HG03103 (cell line): ENCODE measurements at regions not wholly inside any gene's neighbourhood (a gene's known extent, or its start where the extent isn't known, plus 50 kb on each side); places are given as distances from the start of the nearest gene placed in this dataset.
"Not testable (repeated sequence)": the region's sequence is repeated elsewhere in the genome, so short reads cannot be mapped to it uniquely, and the experiment has no call there.

Experiments used
- ATAC-seq: cut with Tn5 transposase; IDR thresholded peaks from one replicate; pipeline ENCODE4 v1.9.1; 2021; ENCODE audit warnings: low read depth; ENCODE audit not compliant: unreplicated experiment

DNA sequence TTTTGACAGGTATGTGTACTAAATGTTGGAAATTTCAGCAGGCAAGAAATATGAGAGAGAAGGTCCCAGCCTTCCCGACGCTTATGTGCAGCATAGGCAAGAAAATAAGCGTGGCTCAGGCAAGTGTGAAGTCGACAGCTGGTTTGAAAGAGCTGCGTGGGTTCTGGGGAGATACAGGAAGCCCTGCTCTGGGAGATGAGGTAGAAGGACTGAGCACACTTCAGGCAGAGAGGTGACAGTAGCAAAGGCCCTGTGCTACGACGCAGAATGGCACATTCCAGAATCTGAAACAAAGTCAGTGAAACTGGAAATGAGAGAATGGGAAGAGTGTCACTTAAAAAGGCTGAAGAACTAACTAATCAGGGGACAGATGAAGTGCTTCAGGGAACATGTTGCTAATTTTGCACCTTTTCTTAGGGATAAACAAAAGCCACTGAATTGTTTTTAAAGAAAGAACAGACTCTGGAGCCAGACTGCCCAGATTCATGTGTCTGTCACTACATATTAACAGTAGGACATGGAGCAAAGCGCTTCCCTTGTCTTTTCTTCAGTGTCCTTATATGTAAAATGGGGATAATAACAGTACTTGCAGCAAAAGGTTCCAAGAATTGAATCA is 160.1 kb downstream of the SPRY2 start:
- no peak for ATAC-seq

DNA sequence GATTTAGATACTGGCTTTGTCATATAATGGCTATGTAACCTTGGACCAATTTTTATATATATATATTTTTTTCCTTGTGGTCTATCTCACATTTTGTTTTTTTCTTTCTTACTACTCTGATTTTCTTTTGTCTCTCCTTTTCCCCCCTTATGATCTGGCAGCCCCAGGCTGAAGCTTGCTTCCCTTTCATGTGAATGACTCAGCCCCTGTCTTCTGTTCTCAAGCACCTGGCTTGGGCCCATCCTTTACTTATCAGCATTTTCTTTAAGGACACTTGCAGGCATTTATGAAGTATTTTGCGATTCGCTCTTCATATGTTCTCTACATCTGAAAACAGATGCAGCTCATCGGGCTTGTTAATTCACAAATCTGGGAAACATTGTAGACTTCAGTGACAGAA is 163.6 kb downstream of the SPRY2 start:
- ATAC-seq = no peak

DNA sequence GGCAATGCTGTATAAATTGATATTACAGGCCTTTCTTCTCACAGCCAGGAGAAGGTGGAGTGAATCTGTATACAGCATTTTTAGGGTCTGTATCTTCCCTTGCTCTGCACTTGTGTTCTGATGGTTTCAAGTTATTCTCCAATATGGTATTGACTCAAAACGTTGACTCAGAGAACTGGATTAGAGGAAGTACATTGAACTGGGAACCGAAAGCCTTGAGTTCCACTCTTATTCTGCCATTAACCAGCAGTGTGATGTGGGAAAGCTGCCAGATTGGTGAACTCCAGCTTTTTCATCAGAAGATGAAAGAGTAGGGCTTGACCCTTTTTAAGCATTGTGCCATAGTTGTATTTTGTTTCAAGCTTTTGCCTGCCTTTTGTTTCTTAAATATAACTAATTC is 167.7 kb downstream of the SPRY2 start:
- ATAC-seq = no peak

DNA sequence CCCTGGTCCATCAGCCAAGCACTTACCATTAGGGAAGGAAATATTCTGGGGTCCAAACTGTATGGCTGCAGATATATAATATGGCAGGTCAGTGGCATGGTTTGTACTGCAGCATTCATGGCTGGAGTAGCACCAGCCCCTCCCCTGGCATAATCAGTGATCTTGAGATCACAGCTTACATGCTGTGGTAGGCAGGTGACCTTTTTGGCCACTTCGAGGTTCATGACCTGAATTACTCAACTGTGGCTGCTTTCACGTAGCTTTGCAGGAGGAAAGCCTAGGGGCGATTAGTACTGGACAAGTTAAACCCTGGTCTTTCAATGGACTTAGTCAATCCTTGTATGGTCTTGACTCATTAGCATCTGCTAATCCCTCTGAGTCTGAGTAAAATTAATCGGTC is 169.8 kb downstream of the SPRY2 start:
- no peak for ATAC-seq

DNA sequence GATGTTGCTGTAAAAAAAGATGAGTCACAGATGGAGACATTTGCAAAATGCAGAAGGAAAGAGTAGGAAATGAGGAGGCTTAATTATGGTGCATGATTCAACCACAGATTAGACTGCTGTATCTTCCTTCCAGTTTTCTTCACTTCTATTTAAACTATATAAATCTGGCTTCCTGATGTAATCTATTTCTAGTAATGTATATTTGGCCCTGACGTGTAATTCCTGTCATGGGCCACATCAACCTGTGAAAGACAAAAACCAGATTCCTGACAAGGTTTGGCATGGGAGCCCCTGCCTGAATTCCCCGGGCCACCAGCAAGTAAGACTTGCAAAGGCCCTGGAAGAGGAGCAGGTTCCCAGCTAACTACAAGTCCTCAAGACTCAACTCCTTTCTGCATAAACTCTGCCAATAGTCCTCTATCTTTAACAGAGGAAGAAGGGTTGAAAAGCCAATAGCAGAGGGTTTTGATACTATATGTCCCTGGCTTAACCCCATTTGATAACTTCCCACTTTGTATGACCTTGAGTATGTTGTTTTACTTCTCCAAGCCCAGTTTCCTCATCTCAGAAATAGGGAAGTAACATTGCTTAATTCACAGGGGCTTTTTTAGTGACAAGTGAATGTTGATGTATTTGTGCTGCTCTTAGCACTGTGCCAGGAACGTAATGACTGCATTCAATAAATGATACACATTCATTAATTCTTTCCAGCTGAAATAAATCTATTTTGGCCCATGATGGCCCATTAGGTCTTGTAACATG is 172.7 kb downstream of the SPRY2 start:
- ATAC-seq = no peak

DNA sequence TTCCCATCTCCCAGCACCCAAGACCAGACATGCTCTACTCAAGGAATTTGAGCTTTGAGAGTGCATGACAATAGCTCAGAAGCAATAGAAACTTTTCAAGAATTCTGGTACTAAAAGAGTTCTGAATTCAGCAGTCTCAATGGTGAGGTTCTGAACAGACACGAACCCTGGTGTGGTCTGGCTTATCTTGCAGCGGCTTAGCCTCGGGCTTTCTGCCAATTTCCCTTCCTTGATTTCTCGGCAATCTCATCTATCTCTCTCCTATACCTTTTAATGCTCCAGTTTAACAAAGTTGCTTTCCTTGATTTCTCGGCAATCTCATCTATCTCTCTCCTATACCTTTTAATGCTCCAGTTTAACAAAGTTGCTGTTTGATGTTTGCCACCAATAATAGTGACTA is 174.6 kb downstream of the SPRY2 start:
- no peak for ATAC-seq

DNA sequence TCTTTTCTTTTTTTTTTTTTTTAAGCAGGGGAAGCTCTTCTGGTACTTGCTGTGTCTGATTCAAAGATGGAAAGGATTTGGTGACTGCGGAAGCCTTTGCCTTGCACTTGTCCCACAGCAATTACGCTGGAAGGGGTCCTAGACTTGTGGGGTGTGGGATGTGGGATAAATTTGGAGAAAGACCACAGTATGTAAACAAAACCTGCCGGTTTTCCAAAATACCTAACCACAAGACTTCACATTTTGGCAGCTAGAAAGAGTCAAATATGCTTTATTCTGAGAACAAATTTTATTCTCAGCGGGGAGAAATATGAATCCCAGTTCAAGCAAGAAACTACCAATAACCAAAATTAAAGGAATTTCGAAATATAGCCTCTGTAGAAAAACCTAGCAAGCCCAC is 176.5 kb downstream of the SPRY2 start:
- no peak for ATAC-seq

DNA sequence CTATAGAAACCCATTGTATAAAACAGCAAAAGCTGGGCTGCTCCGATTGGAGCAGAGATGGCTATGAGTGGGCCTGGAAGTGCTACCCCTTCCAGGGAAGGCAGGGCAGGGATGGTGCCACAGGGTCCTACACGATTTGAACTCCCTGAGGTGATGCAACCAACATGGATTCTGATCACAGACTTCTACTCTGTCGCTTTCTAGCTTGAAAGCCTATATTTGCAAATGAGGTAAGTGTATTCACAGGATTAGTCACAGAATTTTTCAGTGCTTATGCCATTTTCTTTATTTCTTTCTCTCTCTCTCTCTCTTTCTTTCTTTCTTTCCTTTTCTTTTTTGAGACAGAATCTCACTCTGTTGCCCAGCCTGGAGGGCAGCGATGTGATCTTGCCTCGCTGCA is 179.0 kb downstream of the SPRY2 start:
- no peak for ATAC-seq

DNA sequence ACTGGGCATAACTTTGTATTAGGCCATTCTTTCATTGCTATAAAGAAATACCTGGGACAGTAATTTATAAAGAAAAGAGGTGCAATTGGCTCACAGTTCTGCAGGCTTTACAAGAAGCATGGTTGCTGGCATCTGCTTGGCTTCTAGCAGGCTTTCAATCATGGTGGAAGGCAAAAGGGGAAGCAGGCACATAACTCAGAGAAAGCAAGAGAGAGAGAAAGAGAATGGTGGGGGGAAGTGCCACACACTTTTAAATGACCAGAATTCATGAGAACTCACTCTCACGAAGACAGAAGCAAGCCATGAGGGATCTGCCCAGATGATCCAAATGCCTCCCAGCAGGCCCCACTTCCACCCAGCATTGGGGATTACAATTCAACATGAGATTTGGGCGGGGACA is 179.7 kb downstream of the SPRY2 start:
- no peak for ATAC-seq

DNA sequence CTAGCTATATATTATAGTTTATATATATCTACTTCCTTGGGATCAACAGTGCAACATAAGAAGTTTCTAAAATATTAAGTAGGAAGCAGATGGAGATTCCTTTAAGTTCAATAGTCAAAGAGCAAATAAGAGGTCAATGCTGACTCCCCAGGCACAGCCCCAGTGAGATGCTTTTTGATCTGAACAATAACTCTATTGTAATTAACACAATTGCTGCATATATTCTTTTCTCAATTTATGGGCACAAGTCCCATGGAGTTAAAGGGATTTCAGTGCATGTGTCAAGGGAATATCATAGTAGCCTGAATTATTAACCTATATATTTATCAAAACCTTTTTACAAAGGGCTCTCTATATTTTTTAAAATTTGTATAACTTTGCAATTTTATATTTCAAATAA is 180.8 kb downstream of the SPRY2 start:
- ATAC-seq = no peak

DNA sequence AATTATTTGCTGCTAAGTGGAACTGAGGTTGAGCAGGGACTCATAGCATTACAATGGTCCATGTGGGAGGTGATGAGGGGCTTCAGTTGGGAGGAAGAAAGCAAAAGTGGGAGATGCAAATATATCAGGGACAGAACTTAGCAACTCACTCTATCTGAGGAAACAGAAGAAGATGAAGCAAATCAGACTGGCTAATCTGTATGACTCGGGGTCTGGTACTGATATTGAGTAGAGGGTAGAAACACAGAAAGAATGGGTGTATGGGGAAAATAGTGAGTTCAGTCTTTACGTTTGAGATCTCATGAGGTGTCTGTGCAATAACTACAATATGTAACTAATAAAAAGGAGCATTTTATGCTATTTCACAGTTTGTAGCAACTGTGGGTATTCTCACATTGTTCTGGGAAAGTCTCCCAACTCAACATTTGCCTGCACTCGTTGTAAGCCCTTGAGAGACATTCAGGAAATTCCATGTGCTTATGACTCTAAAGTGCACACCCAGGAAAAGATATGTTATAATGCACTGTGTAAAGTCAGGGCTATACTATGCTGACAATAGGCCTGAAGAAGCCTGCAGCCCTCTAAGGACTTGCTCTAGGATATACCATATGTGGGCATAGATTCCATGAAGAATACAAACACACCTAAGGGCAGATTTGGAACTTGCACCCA is 183.5 kb downstream of the SPRY2 start:
- ATAC-seq = no peak

DNA sequence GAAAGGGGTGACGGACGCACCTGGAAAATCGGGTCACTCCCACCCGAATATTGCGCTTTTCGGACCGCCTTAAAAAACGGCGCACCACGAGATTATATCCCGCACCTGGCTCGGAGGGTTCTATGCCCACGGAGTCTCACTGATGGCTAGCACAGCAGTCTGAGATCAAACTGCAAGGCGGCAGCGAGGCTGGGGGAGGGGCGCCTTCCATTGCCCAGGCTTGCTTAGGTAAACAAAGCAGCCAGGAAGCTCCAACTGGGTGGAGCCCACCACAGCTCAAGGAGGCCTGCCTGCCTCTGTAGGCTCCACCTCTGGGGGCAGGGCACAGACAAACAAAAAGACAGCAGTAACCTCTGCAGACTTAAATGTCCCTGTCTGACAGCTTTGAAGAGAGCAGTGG is 188.8 kb downstream of the SPRY2 start:
- not testable (repeated sequence) for ATAC-seq

DNA sequence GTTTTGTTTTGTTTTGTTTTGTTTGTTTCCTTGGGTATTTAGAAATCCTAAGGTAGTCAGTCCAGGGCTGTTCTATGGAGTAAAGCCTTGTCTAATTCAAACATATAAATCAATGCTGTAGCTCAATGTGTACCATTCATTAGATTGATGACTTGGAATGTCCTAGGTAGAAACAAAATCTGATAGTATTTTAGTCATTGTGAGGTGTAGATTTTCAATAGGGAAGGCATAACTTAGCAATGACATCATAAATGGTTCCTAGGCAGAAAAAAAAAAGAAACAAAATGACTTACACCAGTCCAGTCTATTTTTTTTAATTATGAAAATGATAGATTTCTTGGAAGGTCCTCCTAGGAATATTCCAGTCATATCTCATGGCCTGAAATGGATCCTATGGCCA is 189.9 kb downstream of the SPRY2 start:
- no peak for ATAC-seq

DNA sequence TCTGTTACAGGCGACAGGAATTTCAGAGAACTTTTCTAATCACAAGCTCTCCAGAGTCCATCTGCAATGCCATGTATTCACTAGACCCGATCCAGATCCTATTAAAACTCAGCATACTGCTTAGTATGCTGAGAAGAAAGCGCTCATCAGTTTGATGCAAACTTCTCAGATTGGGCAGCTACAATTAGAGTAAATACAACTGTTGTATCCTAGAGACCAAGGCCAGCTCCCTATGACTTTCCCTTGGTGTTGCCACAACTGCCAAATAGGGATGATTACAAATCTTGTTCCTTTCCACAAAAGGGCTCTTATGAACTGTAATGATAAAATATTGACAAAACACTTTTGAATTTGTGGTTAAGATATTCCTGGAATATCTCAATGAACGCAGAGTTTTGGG is 191.2 kb downstream of the SPRY2 start:
- ATAC-seq = no peak

DNA sequence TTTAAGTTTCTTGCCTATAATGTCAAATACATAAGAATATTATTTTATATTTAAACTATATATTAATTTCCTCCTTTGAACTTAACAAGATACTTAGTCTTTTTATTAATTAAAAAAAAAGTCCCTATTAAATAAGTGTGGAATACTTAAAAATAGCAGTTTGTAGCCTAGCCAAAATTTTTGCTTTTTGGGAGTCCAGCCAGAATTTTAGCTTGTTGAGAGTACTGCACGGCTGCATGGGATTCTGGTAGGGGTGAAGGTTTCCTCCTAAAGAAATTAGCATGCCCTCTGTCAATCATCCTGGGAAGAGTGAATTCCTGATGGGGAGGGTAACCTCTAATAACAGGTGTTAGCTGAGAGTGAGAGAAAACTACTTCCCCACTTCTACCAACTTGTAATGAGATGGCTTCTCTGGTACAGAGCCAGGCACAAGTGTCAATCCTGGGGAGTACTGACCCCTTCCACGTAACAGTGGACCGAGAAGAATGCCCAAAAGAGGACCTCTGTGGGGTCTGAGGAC is 195.7 kb downstream of the SPRY2 start:
- ATAC-seq = no peak

DNA sequence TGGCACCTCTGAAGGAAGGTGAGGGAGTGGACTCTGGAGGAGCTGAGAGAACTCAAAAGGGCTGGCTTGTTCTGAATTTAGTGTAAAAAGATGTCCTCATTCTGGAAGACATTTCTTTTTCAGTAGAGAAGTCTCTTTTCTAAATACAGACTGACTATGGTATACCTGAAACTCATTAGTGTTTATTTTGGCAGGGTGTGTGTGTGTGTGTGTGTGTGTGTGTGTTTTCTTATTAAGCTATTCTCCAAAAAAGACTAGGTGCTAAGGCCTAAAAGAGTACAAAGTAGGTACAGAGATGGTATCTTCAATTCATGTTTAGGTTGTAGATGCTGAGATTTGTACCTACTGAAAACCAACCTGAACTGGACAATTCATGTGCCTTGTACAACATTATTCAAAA is 196.4 kb downstream of the SPRY2 start:
- no peak for ATAC-seq

DNA sequence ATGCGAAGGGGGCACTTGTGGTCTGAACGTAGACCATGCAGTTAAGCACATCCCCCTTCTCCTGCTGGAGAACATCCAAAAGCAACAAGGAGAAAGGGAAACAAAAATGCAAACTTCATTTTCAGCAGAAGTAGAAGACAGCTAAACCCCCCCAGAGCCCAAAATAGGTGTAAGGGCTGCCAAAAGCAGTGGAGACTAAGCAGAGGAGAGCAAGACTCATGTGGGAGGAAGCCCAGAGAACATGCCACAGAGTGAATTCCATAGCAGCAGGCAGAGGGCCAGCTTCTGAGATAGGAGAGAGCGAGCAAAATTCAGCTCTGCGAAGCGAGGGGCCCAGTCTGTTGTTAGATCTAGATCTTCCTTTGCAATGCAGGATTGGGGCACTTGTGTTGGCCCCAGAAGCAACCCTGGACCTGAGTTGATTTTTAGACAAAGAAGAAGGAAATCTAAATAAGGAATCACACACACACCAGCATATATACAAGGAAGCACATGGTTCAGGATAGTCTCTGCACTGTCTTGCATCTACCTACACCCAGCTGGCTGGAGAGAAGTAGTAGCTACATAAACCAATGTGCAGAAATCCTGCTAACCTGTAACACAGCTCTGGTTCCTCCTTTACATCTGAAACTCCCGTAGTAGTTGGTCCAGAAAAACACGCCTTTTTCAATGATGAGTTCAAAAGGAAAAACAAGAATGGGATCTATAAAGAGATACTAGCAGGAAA is 199.6 kb downstream of the SPRY2 start:
- ATAC-seq = no peak

DNA sequence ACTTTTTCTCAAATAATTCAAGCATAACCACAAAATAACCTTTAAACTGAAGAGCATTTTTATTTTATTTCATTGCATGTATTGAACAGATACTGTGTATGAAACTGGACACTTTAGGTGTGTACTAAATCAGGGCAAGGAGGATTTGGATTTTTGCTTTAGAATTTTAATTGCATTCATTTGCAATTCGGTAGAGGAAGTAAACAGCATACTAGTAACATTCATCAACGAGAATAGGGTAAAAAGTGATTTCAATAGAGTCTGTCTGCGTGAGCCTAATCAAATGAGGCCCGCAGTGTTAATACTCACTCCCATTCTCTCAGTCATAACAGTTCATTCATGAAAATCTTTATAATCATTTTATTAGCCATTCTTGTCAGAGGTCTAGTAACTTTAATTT is 200.2 kb downstream of the SPRY2 start:
- no peak for ATAC-seq

DNA sequence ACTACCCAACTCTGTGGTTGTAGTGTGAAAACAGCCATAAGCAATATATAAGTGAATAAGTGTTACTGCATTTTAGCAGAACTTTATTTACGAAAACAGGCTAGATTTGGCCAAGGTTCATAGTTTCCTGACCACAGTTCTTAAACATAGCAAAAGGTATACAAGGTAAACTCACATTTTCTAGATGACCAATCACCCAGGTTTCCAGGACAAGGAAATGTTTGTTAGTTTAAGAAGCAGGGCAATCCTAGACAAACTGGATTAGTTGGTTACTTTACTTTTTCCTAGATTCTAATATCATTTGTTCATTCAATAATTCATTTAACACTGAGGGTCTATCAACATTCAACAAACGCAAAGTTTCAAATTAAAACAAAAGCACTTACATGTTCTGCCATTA is 201.7 kb downstream of the SPRY2 start:
- no peak for ATAC-seq

DNA sequence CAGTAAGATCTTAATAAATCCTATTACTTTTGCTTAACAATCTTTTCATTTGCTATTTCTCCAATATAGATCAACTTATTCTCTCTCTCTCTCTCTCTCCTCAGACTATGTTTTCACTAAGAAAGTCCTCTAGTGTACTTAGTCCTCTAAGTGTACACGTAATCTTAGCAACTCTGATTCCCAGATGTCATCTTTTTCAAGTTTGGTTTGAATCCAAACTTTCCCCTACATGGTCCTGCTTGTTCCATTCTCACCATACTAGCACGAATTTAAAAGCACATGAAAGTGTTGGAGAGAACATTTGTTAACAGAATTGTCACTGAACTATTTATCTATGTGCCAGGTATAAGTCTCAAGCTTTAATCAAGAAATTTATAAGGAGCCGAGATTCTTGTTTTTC is 202.9 kb downstream of the SPRY2 start:
- no peak for ATAC-seq

DNA sequence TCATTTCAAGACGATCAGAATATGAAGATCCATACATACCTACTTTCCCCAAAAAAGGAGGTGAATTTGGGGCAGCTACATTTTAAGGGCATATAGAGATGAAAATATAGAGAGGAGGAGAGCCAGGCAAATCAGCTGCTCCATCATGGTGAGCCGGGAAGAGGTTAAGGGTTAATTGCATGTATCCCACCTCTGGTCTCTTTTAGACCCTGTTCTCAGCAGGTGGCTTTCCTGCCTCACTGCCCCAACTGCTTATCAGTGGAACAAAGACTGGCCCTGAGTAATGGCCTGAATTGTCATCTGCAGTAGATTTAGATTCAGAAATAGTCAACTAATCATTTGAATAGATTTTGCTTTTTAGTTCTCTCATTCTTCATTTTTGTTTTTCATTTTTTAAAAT is 206.6 kb downstream of the SPRY2 start:
- no peak for ATAC-seq
